GM12872 (cell line): ENCODE measurements at regions not wholly inside any gene's neighbourhood (a gene's known extent, or its start where the extent isn't known, plus 50 kb on each side); places are given as distances from the start of the nearest gene placed in this dataset.

Experiments used
- CTCF ChIP-seq: IDR thresholded peaks from 3 replicates; pipeline ENCODE4 v1.5.1; 2011; ENCODE audit warnings: low read depth, mild to moderate bottlenecking, low read length, moderate library complexity; ENCODE audit not compliant: insufficient read depth

GRCh38 chr18:38644875-38645641 lies 1079.5 kb upstream of the CELF4 start:
- no peak for TF ChIP-seq CTCF

GRCh38 chr18:38642711-38643110 lies 1077.1 kb upstream of the CELF4 start:
- no peak for TF ChIP-seq CTCF

GRCh38 chr18:38635709-38636430 lies 1070.3 kb upstream of the CELF4 start:
- TF ChIP-seq CTCF: no peak

- TF ChIP-seq CTCF: no peak
These were observed 1068.5 kb upstream of the CELF4 start for GRCh38 chr18:38634117-38634516.

- TF ChIP-seq CTCF: no peak
These were observed 1067.7 kb upstream of the CELF4 start for GRCh38 chr18:38633333-38633732.

GRCh38 chr18:38619129-38619528 lies 1053.5 kb upstream of the CELF4 start:
- no peak for TF ChIP-seq CTCF

- TF ChIP-seq CTCF: no peak
These were observed 1050.7 kb upstream of the CELF4 start for GRCh38 chr18:38616306-38616705.
